ENCODE measurements at regions not wholly inside any gene's neighbourhood (a gene's known extent, or its start where the extent isn't known, plus 50 kb on each side); places are given as distances from the start of the nearest gene placed in this dataset.

DNA sequence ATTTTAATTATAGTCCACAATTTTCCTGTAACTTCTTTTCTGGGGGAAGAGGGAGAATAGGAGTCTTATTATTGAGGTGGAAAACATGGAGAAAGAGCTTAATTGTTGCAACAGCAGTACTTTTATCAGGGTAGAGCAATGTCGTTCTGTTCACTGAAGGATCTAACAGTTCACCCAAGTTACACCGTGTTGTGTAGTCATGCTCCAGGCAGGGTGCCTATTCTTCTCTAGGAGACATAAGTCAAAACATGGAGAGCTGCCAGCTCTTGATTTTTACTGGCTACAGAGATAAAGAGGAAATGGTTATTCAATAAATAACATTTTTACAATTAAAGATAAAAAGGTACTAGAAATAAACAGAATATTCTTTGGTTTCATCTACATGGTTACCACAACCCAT lies 594.3 kb upstream of the NETO1 start:
- in situ Hi-C loops (cut with MboI; ENCODE audit: low sequenced_read_pairs), result no loop called here

DNA sequence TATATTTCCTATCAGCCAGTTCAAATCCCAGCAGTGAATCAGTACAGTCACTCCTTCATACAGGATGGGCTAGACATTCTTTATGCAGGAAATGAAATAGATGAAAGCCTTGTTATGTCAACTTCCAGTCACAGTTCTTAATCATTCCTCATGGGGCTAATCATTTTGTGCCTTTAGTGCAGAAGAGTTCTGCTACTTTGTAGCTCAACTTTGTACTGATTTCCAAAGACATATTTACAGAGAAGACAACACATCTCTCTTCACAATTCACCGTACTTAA lies 593.9 kb upstream of the NETO1 start:
- Histone ChIP-seq H3K27me3 (ENCODE audit: low read depth) (no peaks in the 10 kb centered on the region), H3K9me3 (no peaks in the 10 kb centered on the region), H3K36me3 (replicated peaks) (no peaks in the 10 kb centered on the region), H3K4me1 (no peaks in the 10 kb centered on the region), H3K4me3 (no peak overlapping the region)
- in situ Hi-C loops (cut with MboI; ENCODE audit: low sequenced_read_pairs), result no loop called here
- no peak for DNase-seq (ENCODE audit: low spot score in 2 of 2)

More for the DNA sequence above, 594.3 kb upstream of the NETO1 start:
- DNase-seq (ENCODE audit: low spot score in 2 of 2), result no peak
- Histone ChIP-seq H3K4me3 (no peak overlapping the region), H3K36me3 (replicated peaks) (no peaks in the 10 kb centered on the region), H3K27me3 (ENCODE audit: low read depth) (no peaks in the 10 kb centered on the region), H3K4me1 (no peaks in the 10 kb centered on the region), H3K9me3 (no peaks in the 10 kb centered on the region)

DNA sequence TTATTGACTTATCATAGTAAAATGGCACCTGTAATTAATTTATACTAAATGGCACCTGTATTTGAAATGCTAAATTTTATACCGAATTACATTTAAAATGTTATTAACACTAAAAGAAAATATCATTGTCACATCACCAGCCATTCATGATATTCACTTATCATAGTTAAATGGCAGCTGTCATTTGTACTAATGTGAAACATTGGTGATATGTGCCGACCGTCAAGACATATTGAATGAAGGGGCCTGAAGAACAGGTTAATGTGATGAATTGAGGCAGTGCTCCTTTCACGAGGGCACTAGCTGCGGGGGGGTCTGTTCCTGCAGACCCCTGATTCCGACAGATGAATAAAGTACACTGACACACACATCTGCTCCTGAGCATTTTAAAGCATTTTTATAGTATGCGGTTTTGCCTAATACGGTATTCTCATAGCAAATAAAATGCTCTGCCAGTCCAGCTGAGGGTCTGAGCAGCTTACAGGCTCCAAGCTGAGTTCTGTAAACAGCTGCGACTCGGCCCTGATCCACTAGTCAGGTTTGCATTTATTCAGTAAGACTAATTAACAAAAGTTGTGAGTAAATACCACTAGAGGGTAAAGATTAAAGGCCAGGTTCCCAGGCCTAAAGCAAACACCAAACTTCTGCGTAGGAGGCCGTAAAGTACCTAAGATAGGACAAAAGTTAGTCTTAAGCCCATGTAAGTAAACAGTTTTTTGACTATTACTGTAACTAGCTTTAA lies 593.4 kb upstream of the NETO1 start:
- Histone ChIP-seq H3K4me1 (no peaks in the 10 kb centered on the region), H3K4me3 (no peak overlapping the region), H3K36me3 (replicated peaks) (no peaks in the 10 kb centered on the region), H3K9me3 (no peaks in the 10 kb centered on the region), H3K27me3 (ENCODE audit: low read depth) (no peaks in the 10 kb centered on the region)
- in situ Hi-C loops (cut with MboI; ENCODE audit: low sequenced_read_pairs), result no loop called here
- DNase-seq (ENCODE audit: low spot score in 2 of 2), result no peak

DNA sequence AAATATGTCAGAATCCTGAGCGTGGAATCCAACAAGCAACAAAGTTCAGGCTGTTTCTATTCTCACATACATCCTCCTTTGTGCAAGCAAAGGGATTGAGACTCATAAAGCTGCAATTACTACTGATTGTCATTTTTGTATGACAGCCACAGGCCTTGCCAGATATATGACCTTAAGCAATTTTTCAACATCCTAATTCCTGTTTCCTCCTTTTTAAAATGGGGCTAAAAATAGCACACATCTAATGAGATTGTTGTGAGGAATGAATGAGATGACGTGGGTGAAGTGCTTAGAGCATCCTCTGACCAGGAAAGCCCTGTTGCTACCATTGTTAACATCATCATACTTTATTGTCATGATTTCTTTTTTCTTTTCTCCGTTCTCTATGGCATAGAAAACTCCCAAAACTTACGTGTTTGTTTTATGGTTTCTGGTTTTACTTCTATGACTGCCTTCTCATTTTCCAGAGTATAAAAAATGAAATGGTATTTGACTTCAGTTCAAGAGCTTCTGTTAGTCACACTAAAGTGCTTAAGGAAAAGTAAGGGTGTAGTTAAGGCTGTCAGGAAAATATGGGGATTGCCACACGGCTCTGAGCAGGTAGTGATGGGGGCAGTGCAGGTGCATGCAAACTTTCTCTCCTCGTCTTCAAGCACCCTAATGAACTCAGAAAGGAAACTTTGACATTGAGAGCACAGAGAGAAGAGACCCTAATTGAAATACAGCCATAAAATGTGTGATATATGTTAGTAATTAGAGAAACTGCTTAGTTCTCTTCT lies 590.6 kb upstream of the NETO1 start:
- Histone ChIP-seq H3K4me3 (no peak overlapping the region), H3K9me3 (no peaks in the 10 kb centered on the region), H3K27me3 (ENCODE audit: low read depth) (no peaks in the 10 kb centered on the region), H3K36me3 (replicated peaks) (no peaks in the 10 kb centered on the region), H3K4me1 (no peaks in the 10 kb centered on the region)
- no peak for DNase-seq (ENCODE audit: low spot score in 2 of 2)
- in situ Hi-C loops (cut with MboI; ENCODE audit: low sequenced_read_pairs), result no loop called here

DNA sequence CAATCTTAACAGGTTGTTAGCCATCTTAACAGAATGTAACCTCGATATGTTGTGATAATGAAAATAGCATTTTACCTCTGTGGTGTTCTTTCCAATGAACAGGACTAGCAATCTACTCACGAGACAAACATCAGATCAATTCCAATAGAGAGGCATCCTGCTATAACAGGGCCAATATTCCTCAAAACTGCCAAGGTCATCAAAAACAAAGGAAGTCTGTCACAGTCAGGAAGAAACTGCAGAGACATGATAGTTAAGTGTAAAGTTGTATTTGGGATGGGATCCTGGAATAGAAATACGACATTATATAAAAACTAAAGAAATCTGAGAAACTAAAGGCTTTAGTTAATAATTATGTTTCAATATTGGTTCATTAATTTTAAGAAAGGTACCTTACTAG lies 588.9 kb upstream of the NETO1 start:
- Histone ChIP-seq H3K9me3 (no peaks in the 10 kb centered on the region), H3K4me1 (no peaks in the 10 kb centered on the region), H3K36me3 (replicated peaks) (no peaks in the 10 kb centered on the region), H3K27me3 (ENCODE audit: low read depth) (no peaks in the 10 kb centered on the region), H3K4me3 (no peak overlapping the region)
- DNase-seq (ENCODE audit: low spot score in 2 of 2), result no peak
- in situ Hi-C loops (cut with MboI; ENCODE audit: low sequenced_read_pairs), result no loop called here

DNA sequence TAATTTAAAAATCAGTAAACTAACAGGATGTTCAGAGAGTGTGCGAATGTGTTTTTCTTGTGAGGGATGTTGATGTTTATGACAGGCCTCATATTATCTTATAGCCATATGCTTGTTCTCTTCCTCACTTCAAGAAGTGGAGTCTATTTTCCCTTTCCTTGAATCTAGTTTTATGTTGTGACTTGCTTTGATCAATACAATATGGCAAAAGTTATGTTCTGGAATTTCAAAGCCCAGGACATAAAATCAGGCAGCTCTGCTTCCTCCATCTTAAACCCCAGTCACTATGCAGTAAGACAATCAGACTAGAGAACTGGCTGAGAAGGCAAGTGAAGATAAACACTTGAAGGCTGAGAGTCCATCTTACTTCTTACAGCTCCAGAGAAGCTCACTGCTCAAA lies 585.1 kb upstream of the NETO1 start:
- in situ Hi-C loops (cut with MboI; ENCODE audit: low sequenced_read_pairs), result no loop called here

DNA sequence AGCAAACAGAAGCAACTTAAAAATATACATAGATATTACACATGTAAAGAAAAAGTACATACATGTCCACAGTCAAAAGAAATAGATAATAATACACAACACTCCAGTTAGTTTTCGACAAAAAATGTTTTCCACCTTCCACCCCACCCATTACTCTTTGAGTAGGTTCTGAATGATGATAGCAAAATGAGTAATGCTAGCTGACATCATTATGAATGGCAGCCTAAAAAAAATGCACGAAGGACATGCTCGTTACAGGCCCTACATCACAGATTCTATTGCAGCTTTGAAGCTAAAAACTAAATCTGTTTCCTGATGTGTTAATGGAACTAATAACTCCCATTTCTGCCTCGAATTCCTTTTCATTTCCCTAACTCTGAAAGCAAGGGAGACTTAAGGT lies 578.7 kb upstream of the NETO1 start:
- no peaks in the 10 kb centered on the region for H3K9me3 ChIP-seq
- in situ Hi-C loops (cut with MboI; ENCODE audit: low sequenced_read_pairs), result no loop called here
- DNase-seq (ENCODE audit: low spot score in 2 of 2), result no peak
- no peaks in the 10 kb centered on the region for H3K27me3 ChIP-seq (ENCODE audit: low read depth)
- H3K4me1 ChIP-seq, result no peaks in the 10 kb centered on the region
- no peaks in the 10 kb centered on the region for H3K36me3 ChIP-seq (replicated peaks)
- no peak overlapping the region for H3K4me3 ChIP-seq

More for the DNA sequence above, 585.1 kb upstream of the NETO1 start:
- Histone ChIP-seq H3K36me3 (replicated peaks) (no peaks in the 10 kb centered on the region), H3K27me3 (ENCODE audit: low read depth) (no peaks in the 10 kb centered on the region), H3K9me3 (no peaks in the 10 kb centered on the region), H3K4me1 (no peaks in the 10 kb centered on the region), H3K4me3 (no peak overlapping the region)
- no peak for DNase-seq (ENCODE audit: low spot score in 2 of 2)

DNA sequence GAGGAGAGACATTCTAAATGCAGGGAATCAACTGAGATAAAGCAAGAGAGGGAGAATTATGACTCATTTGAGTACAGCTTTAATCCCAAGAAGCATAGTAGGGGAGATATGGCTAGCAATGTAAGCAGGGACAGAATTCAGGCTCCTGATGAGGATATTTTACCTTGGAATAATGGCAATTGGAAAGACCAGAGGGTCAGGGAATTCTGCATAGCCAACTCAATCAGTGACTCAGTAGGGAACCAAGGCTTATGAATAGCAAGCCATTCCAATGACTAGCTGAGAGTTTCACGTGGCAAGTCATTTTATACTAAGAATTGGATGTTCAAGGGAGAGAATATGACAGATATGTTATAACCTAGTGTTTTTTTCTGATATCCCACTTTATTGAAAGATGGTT lies 563.8 kb upstream of the NETO1 start:
- Histone ChIP-seq H3K27me3 (ENCODE audit: low read depth) (no peaks in the 10 kb centered on the region), H3K36me3 (replicated peaks) (no peaks in the 10 kb centered on the region), H3K9me3 (no peaks in the 10 kb centered on the region), H3K4me1 (no peaks in the 10 kb centered on the region), H3K4me3 (no peak overlapping the region)
- in situ Hi-C loops (cut with MboI; ENCODE audit: low sequenced_read_pairs), result no loop called here
- DNase-seq (ENCODE audit: low spot score in 2 of 2), result no peak

DNA sequence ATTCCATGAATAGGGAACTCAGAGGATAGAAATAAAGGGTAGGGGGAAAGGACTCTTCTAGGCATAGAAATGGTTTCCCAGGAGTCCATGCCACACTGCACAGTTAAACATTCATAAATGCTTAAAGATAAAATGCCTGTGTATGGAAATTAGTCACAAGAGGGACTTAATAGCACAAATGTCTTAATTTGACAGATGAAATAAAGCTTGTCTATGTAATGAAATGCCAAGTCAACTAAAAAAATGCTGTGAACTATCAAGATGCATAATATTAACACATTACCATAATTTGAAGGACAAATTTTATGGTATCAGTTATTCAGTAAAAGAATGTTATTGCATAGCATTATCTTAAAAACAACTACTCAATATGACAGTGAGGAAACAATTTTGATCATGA lies 553.2 kb upstream of the NETO1 start:
- no peaks in the 10 kb centered on the region for H3K36me3 ChIP-seq (replicated peaks)
- H3K27me3 ChIP-seq (ENCODE audit: low read depth), result no peaks in the 10 kb centered on the region
- DNase-seq (ENCODE audit: low spot score in 2 of 2), result no peak
- no peak overlapping the region for H3K4me3 ChIP-seq
- in situ Hi-C loops (cut with MboI; ENCODE audit: low sequenced_read_pairs), result no loop called here
- H3K4me1 ChIP-seq, result no peaks in the 10 kb centered on the region
- no peaks in the 10 kb centered on the region for H3K9me3 ChIP-seq

DNA sequence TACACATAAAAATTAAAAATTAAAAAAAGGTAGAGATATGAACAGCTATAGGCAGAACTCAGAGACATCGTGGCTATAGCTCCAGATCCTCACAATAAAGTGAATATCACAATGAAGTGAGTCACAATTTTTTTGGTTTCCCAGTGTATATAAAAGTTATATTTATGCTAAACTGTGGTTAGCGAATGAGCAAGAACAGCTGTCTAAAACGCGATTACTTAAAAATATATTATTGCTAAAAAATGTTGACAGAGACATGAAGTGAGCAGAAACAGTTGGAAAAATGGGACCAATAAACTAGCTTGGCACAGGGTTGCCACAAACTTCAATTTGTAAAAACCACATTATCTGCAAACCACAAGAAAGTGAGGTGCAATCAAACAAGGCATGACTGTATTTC lies 551.7 kb upstream of the NETO1 start:
- H3K4me3 ChIP-seq, result no peak overlapping the region
- DNase-seq (ENCODE audit: low spot score in 2 of 2), result no peak

DNA sequence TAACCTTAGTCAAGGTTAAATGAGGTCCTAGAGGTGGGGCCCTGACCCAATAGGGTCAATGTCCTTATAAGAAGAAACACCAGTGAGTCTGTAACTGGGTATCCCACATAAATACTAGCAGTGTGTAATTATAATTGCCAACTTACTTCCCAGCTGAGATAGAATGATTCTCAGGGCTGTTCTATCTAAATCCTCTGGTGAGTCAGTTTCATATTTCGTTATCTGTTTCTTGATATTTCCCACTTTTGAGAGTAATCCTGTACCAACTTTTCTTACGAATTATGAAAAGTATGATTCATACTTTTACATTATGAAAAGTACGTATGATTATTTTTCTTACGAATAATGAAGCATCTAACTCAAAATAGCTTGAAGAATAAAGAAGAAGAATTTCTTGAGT lies 546.8 kb upstream of the NETO1 start:
- Histone ChIP-seq H3K27me3 (ENCODE audit: low read depth) (no peaks in the 10 kb centered on the region), H3K4me3 (no peak overlapping the region), H3K4me1 (no peaks in the 10 kb centered on the region), H3K36me3 (replicated peaks) (no peaks in the 10 kb centered on the region), H3K9me3 (no peaks in the 10 kb centered on the region)
- DNase-seq (ENCODE audit: low spot score in 2 of 2), result no peak
- in situ Hi-C loops (cut with MboI; ENCODE audit: low sequenced_read_pairs), result no loop called here

More for the DNA sequence above, 551.7 kb upstream of the NETO1 start:
- H3K27me3 ChIP-seq (ENCODE audit: low read depth), result no peaks in the 10 kb centered on the region
- no peaks in the 10 kb centered on the region for H3K4me1 ChIP-seq
- H3K36me3 ChIP-seq (replicated peaks), result no peaks in the 10 kb centered on the region
- no peaks in the 10 kb centered on the region for H3K9me3 ChIP-seq
- in situ Hi-C loops (cut with MboI; ENCODE audit: low sequenced_read_pairs), result no loop called here

DNA sequence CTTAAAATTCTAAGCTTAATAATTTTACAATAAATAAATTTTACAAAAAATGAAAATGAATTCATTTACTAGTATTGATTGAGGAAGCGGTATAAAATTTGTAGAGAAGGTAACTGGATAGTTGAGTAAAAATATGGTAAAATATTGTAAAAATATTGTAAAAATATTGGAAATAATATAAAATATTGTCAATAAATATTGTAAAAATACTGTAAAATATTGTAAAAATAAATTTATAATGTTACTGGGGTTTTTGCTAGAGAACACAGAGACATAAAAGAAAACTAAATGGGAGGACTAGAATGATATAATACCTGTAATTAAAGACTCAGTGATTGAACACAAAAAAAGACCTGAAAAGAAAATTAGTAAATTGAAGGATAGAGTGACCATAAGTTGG lies 546.3 kb upstream of the NETO1 start:
- Histone ChIP-seq H3K27me3 (ENCODE audit: low read depth) (no peaks in the 10 kb centered on the region), H3K4me1 (no peaks in the 10 kb centered on the region), H3K9me3 (no peaks in the 10 kb centered on the region), H3K36me3 (replicated peaks) (no peaks in the 10 kb centered on the region), H3K4me3 (no peak overlapping the region)
- in situ Hi-C loops (cut with MboI; ENCODE audit: low sequenced_read_pairs), result no loop called here
- DNase-seq (ENCODE audit: low spot score in 2 of 2), result no peak

DNA sequence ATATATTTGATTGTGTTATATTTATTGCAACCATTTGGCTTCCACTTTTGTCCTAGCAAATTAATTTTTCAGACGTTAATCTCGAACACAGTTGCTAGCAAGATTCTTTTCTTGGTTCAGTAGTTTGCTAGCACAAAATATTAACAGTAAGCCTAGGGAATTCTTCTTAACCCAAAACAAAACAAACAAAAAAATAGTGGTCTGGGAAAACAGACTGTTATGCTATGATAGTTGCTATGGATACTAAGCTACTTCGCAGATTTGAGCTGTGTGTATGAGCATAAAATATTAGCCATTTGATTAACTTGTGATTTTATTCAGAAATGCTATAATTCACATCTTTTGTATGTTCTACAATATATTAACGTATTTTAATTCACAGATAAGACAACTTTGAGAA lies 541.5 kb upstream of the NETO1 start:
- in situ Hi-C loops (cut with MboI; ENCODE audit: low sequenced_read_pairs), result no loop called here

DNA sequence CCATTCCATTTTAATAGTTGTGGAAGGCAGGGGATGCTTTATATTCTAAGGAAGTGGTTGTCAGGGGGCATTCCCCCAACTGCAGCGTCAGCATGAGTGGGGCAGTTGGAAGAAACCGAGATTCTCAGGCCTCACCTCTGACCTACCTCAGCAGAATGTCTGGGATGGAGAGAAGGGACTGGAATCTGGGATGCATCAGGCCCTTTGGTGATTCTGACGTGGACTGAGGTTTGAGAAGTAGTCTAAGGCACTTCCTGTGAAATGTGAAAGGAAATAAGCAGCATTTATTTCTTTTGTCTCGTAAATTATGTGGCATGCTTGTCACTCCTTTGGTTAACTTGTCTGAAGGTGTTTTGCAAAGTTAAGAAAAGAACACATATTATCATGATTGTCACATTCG lies 540.7 kb upstream of the NETO1 start:
- no peaks in the 10 kb centered on the region for H3K9me3 ChIP-seq
- H3K4me1 ChIP-seq, result no peaks in the 10 kb centered on the region
- no peaks in the 10 kb centered on the region for H3K36me3 ChIP-seq (replicated peaks)
- in situ Hi-C loops (cut with MboI; ENCODE audit: low sequenced_read_pairs), result no loop called here
- H3K4me3 ChIP-seq, result no peak overlapping the region
- no peak for DNase-seq (ENCODE audit: low spot score in 2 of 2)
- no peaks in the 10 kb centered on the region for H3K27me3 ChIP-seq (ENCODE audit: low read depth)

More for the DNA sequence above, 541.5 kb upstream of the NETO1 start:
- no peaks in the 10 kb centered on the region for H3K9me3 ChIP-seq
- H3K36me3 ChIP-seq (replicated peaks), result no peaks in the 10 kb centered on the region
- no peak overlapping the region for H3K4me3 ChIP-seq
- H3K4me1 ChIP-seq, result no peaks in the 10 kb centered on the region
- no peak for DNase-seq (ENCODE audit: low spot score in 2 of 2)
- H3K27me3 ChIP-seq (ENCODE audit: low read depth), result no peaks in the 10 kb centered on the region

DNA sequence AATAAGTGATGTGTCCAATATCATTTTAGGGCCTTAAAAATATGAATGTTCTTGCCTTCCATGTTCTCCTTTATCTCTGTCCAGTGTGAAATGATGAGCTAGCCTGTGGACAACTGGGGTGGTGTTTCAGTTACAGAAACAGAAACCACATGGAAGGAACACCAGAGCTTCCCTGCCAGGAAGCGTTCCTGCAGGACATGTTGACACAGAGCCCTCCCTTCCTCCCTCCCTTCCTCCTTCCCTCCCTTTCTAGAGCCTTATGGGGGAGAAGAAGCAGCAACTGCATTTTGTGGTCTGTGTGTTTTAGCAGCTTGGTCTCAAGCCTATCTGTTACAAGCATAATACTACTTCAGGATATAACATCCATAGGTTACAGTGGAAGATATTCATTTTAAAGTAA lies 539.7 kb upstream of the NETO1 start:
- H3K27me3 ChIP-seq (ENCODE audit: low read depth), result no peaks in the 10 kb centered on the region
- in situ Hi-C loops (cut with MboI; ENCODE audit: low sequenced_read_pairs), result no loop called here
- DNase-seq (ENCODE audit: low spot score in 2 of 2), result no peak
- no peaks in the 10 kb centered on the region for H3K4me1 ChIP-seq
- no peaks in the 10 kb centered on the region for H3K9me3 ChIP-seq
- H3K36me3 ChIP-seq (replicated peaks), result no peaks in the 10 kb centered on the region
- H3K4me3 ChIP-seq, result no peak overlapping the region

Measured in HAP-1 (cell line).